Coronary artery (tissue), 2 donors: ENCODE measurements at regions not wholly inside any gene's neighbourhood (a gene's known extent, or its start where the extent isn't known, plus 50 kb on each side); places are given as distances from the start of the nearest gene placed in this dataset.

ENCODE experiments used
- DNase-seq: peaks from one replicate; pipeline ENCODE4 v3.0.0-alpha.2; 2017; ENCODE audit warnings: low spot score
- H3K27ac ChIP-seq, 2 donors: fragments of 200-600 bp; sonication (generic); one replicate each; pipeline ENCODE4 v1.5.1; 2016 to 2019
- H3K4me3 ChIP-seq: fragments of 200-600 bp; sonication (generic); 2 replicates; pipeline ENCODE4 v1.5.1; 2016; ENCODE audit warnings: mild to moderate bottlenecking, moderate library complexity
- CTCF ChIP-seq: fragments of 200-600 bp; sonication (generic); IDR thresholded peaks from one replicate; pipeline ENCODE4 v1.5.1; 2019; ENCODE audit warnings: antibody characterized with exemption

- DNase-seq = no peak
- Histone ChIP-seq H3K27ac (no peak overlapping the region), H3K4me3 (no peak overlapping the region)
- no peak for TF ChIP-seq CTCF
Observed at GRCh38 chr16:13742928-13743327, 177.0 kb upstream of the ERCC4 start.

- no peak for TF ChIP-seq CTCF
Observed at GRCh38 chr16:13743571-13743970, 176.4 kb upstream of the ERCC4 start.

GRCh38 chr16:13756411-13757140 lies 163.4 kb upstream of the ERCC4 start:
- no peak for TF ChIP-seq CTCF
- H3K27ac ChIP-seq = no peak overlapping the region
- no peak overlapping the region for H3K4me3 ChIP-seq
- DNase-seq = no peak

More at GRCh38 chr16:13743571-13743970, 176.4 kb upstream of the ERCC4 start:
- DNase-seq = no peak
- Histone ChIP-seq H3K27ac (no peak overlapping the region), H3K4me3 (no peak overlapping the region)

GRCh38 chr16:13766334-13766733 lies 153.6 kb upstream of the ERCC4 start:
- no peak for TF ChIP-seq CTCF
- Histone ChIP-seq H3K27ac (no peak overlapping the region), H3K4me3 (no peak overlapping the region)
- no peak for DNase-seq

GRCh38 chr16:13767215-13767614 lies 152.7 kb upstream of the ERCC4 start:
- DNase-seq = no peak
- Histone ChIP-seq H3K4me3 (no peak overlapping the region), H3K27ac (no peak overlapping the region)
- TF ChIP-seq CTCF = no peak

GRCh38 chr16:13768471-13768870 lies 151.5 kb upstream of the ERCC4 start:
- DNase-seq = no peak
- Histone ChIP-seq H3K4me3 (no peak overlapping the region), H3K27ac (no peak overlapping the region)
- TF ChIP-seq CTCF = no peak

GRCh38 chr16:13770436-13770835 lies 149.5 kb upstream of the ERCC4 start:
- no peak for DNase-seq
- TF ChIP-seq CTCF = no peak
- H3K27ac ChIP-seq = no peak overlapping the region

More at GRCh38 chr16:13770436-13770835, 149.5 kb upstream of the ERCC4 start:
- no peak overlapping the region for H3K4me3 ChIP-seq
